T-helper 1 cell treated with Interleukin-12 subunit alpha and Interleukin-12 subunit beta and Interleukin-4 antibody, amounts not matched to agents 30 μg/mL and 1 μg/mL, for 36 hours (primary cell): ENCODE measurements at regions not wholly inside any gene's neighbourhood (a gene's known extent, or its start where the extent isn't known, plus 50 kb on each side); places are given as distances from the start of the nearest gene placed in this dataset.
"Not testable (repeated sequence)": the region's sequence is repeated elsewhere in the genome, so short reads cannot be mapped to it uniquely, and the experiment has no call there.

Experiments used
- H3K27ac Mint-ChIP-seq: one replicate; pipeline ENCODE4 v1.8.0; 2021; ENCODE audit warnings: mild to moderate bottlenecking, mixed read lengths
- H3K27me3 Mint-ChIP-seq: one replicate; pipeline ENCODE4 v1.8.0; 2021; ENCODE audit warnings: low read depth, mixed read lengths
- H3K36me3 Mint-ChIP-seq: one replicate; pipeline ENCODE4 v1.8.0; 2021; ENCODE audit warnings: low read depth, mixed read lengths
- H3K4me1 Mint-ChIP-seq: one replicate; pipeline ENCODE4 v1.8.0; 2021; ENCODE audit warnings: low read depth, mixed read lengths
- H3K4me3 Mint-ChIP-seq: one replicate; pipeline ENCODE4 v1.8.0; 2021; ENCODE audit warnings: mild to moderate bottlenecking, moderate library complexity, mixed read lengths
- H3K9me3 Mint-ChIP-seq: one replicate; pipeline ENCODE4 v1.8.0; 2021; ENCODE audit warnings: mixed read lengths

GRCh38 chr18:25534401-25534800, 182.4 kb upstream of the ZNF521 start:
- no peaks in the 10 kb centered on the region for H3K4me1 Mint-ChIP-seq
- no peak overlapping the region for H3K4me3 Mint-ChIP-seq
- H3K9me3 Mint-ChIP-seq: no peaks in the 10 kb centered on the region
- H3K27me3 Mint-ChIP-seq: no peaks in the 10 kb centered on the region
- no peak overlapping the region for H3K27ac Mint-ChIP-seq
- H3K36me3 Mint-ChIP-seq: no peaks in the 10 kb centered on the region

- H3K27me3 Mint-ChIP-seq: no peaks in the 10 kb centered on the region
- peaks cover 3% of the 10 kb centered on the region for H3K9me3 Mint-ChIP-seq
- H3K36me3 Mint-ChIP-seq: no peaks in the 10 kb centered on the region
- H3K4me3 Mint-ChIP-seq: no peak overlapping the region
- H3K27ac Mint-ChIP-seq: no peak overlapping the region
- H3K4me1 Mint-ChIP-seq: no peaks in the 10 kb centered on the region
Observed at GRCh38 chr18:25533218-25533617, 181.3 kb upstream of the ZNF521 start.

DNA sequence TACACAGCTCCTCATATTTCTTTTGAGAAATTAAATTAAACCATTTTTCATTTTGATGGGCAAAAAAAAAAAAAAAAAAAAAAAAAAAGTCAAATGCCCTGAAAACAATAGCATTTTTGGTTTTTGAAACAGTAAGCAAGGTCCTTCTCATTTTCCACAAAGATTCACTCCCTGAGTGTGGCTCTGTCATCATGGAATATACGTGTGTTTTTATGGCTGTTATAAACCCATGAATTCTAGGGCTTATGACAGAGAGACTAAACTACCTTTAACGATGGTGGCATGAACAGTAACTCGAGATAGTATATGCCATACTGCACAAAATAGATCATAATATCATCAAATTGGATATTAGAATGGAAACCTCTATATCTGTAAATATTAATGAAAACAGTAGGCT, 179.2 kb upstream of the ZNF521 start:
- Mint-ChIP-seq H3K27ac (no peak overlapping the region), H3K4me1 (no peaks in the 10 kb centered on the region)

DNA sequence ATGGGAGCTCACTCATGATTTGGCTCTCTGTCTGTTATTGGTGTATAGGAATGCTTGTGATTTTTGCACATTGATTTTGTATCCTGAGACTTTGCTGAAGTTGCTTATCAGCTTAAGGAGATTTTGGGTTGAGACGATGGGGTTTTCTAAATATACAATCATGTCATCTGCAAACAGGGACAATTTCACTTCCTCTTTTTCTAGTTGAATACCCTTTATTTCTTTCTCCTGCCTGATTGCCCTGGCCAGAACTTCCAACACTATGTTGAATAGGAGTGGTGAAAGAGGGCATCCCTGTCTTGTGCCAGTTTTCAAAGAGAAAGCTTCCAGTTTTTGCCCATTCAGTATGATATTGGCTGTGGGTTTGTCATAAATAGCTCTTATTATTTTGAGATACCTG, 173.8 kb upstream of the ZNF521 start:
- not testable (repeated sequence) for H3K4me1 Mint-ChIP-seq, H3K27me3 Mint-ChIP-seq, H3K36me3 Mint-ChIP-seq, H3K9me3 Mint-ChIP-seq, H3K27ac Mint-ChIP-seq, H3K4me3 Mint-ChIP-seq

More for the DNA sequence above, 179.2 kb upstream of the ZNF521 start:
- H3K9me3 Mint-ChIP-seq: peaks cover 5% of the 10 kb centered on the region
- H3K4me3 Mint-ChIP-seq: no peak overlapping the region
- H3K36me3 Mint-ChIP-seq: no peaks in the 10 kb centered on the region
- H3K27me3 Mint-ChIP-seq: no peaks in the 10 kb centered on the region

GRCh38 chr18:25518716-25519053, 166.7 kb upstream of the ZNF521 start:
- H3K4me1 Mint-ChIP-seq: no peaks in the 10 kb centered on the region
- no peaks in the 10 kb centered on the region for H3K27me3 Mint-ChIP-seq
- no peak overlapping the region for H3K27ac Mint-ChIP-seq
- no peak overlapping the region for H3K4me3 Mint-ChIP-seq
- H3K36me3 Mint-ChIP-seq: no peaks in the 10 kb centered on the region
- peaks cover 2% of the 10 kb centered on the region for H3K9me3 Mint-ChIP-seq

DNA sequence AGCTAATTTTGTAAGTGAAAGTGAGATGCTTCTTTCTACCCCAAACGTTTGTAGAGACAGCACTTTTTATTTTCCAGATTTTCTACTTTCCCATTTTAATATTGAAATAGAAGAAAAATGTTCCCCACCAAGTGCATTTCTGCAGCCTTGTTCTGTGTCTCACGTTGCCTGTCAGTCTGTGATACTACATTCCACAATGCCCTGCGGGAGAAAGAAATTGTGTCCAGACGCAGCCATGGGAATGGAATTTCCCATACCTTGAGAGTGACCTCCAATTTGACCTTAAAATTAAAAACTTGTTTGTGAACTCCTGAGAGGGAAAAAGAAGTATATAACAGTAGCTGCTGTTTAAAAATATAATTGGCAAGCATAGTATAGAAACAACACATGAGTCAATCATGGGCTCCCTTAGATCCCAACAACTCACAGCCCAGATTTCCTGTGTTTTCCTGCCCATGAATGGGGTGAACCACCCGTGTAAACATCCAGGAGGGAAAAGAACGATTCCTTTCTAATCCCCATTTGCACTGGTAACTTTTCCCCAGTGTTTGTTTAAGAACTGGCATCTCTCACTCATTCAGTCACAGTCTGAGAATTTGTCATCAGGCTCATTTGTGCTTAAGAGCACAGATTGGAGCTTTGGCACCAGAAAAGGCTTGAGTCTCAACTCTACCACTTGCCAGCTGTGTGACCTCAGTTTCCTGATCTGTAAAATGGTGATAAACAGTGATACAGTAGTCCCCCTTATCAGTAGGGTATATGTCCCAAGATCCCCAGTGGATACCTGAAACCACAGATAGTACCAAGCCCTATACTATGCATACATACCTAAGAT, 166.1 kb upstream of the ZNF521 start:
- H3K27ac Mint-ChIP-seq: no peak overlapping the region
- H3K36me3 Mint-ChIP-seq: no peaks in the 10 kb centered on the region
- no peaks in the 10 kb centered on the region for H3K4me1 Mint-ChIP-seq
- H3K4me3 Mint-ChIP-seq: no peak overlapping the region
- H3K27me3 Mint-ChIP-seq: no peaks in the 10 kb centered on the region
- peaks cover 3% of the 10 kb centered on the region for H3K9me3 Mint-ChIP-seq

DNA sequence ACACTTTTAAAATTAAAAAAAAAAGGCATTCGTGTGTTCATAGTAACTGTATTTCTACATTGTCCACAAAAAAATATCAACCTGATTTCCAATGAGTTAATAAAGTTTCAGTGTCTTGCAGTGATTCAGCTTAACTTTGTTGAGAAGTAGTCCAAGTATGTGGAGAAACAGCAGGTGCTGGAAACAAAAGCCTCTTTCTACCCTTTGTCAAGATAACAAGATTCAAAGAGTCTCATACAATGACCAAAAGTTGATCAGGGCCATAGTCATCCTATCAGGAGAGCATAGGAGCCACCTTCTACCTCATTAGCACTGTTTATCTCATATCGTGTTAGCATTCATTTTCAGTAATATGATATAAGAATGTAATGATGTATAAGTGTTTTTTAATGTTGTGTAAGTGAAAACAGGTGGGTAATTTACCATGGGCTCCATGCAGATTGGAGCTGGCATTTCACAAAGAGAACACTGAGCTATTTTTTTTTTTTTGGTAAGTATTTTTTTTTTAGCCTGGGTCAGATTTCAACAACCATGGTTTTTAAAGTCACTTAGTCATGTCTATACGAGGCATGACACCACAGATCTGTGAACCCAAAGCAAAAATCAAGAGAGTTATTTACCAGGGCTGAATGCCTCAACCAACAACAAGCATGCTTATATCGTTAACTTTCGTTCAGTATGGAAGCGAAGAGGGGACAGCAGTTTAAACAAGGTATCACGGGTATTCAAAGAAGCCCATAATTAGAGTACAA, 165.0 kb upstream of the ZNF521 start:
- H3K4me3 Mint-ChIP-seq: no peak overlapping the region
- no peaks in the 10 kb centered on the region for H3K4me1 Mint-ChIP-seq
- peaks cover 3% of the 10 kb centered on the region for H3K9me3 Mint-ChIP-seq

GRCh38 chr18:25516121-25516520, 164.2 kb upstream of the ZNF521 start:
- H3K27ac Mint-ChIP-seq: no peak overlapping the region
- H3K36me3 Mint-ChIP-seq: no peaks in the 10 kb centered on the region
- H3K9me3 Mint-ChIP-seq: peaks cover 3% of the 10 kb centered on the region
- no peaks in the 10 kb centered on the region for H3K4me1 Mint-ChIP-seq
- no peak overlapping the region for H3K4me3 Mint-ChIP-seq
- no peaks in the 10 kb centered on the region for H3K27me3 Mint-ChIP-seq

More for the DNA sequence above, 165.0 kb upstream of the ZNF521 start:
- H3K27me3 Mint-ChIP-seq: no peaks in the 10 kb centered on the region
- H3K36me3 Mint-ChIP-seq: no peaks in the 10 kb centered on the region
- H3K27ac Mint-ChIP-seq: no peak overlapping the region

DNA sequence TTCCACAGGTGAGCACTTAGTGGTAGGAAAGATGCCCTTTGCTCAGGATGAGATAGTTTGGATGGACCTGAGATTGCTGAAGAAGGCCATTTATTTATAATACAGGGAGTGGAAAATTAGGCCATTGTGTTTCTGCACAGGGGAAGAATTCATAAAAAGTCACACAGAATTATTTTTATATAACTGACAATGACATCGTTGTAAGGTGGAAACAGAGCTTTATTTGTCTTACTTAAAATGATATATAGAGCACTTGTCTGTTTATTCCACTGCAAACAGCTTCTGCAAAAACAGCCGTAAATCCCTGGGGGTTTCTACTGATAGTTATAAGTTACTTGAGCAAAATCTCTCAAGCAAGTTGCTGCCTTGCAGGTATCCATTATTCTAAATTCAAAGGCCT, 158.1 kb upstream of the ZNF521 start:
- peaks cover 3% of the 10 kb centered on the region for H3K9me3 Mint-ChIP-seq
- no peaks in the 10 kb centered on the region for H3K36me3 Mint-ChIP-seq
- no peaks in the 10 kb centered on the region for H3K4me1 Mint-ChIP-seq
- no peaks in the 10 kb centered on the region for H3K27me3 Mint-ChIP-seq
- no peak overlapping the region for H3K27ac Mint-ChIP-seq
- H3K4me3 Mint-ChIP-seq: no peak overlapping the region

DNA sequence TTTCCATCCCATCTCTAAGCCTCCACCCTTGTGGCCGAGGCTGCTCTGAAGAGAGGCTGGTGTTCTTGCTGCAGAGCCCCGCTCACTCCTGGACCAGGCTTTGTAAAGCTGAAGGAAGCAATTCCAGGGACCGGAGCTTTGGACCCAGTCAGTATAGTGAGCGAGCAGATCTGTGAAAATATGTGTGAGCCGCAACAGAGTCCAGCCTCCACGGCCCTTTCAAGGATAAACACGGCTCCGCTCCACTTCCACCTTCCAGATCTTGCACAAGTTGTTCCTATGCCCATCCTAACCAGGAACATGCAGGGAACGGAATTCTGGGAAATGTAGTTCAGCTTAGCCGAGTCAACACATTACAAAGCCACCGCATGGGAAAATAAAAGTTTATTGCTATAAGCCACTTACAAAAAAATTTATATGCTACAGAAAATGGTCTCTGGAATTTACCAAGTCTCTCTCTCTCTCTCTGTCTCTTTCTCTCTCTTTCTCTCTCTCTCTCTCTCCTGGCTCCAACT, 151.7 kb upstream of the ZNF521 start:
- H3K4me3 Mint-ChIP-seq: no peak overlapping the region
- H3K9me3 Mint-ChIP-seq: no peaks in the 10 kb centered on the region
- no peaks in the 10 kb centered on the region for H3K4me1 Mint-ChIP-seq
- peak overlapping the region; percentile 36 for H3K27ac Mint-ChIP-seq
- H3K36me3 Mint-ChIP-seq: no peaks in the 10 kb centered on the region
- no peaks in the 10 kb centered on the region for H3K27me3 Mint-ChIP-seq

GRCh38 chr18:25497151-25497794, 145.3 kb upstream of the ZNF521 start:
- Mint-ChIP-seq H3K27ac (no peak overlapping the region), H3K36me3 (no peaks in the 10 kb centered on the region), H3K4me1 (no peaks in the 10 kb centered on the region), H3K9me3 (no peaks in the 10 kb centered on the region), H3K27me3 (no peaks in the 10 kb centered on the region), H3K4me3 (no peak overlapping the region)

GRCh38 chr18:25496544-25496943, 144.6 kb upstream of the ZNF521 start:
- Mint-ChIP-seq H3K27me3 (no peaks in the 10 kb centered on the region), H3K9me3 (no peaks in the 10 kb centered on the region), H3K4me3 (no peak overlapping the region), H3K4me1 (no peaks in the 10 kb centered on the region), H3K36me3 (no peaks in the 10 kb centered on the region), H3K27ac (no peak overlapping the region)

GRCh38 chr18:25495606-25496005, 143.6 kb upstream of the ZNF521 start:
- H3K27ac Mint-ChIP-seq: no peak overlapping the region
- no peaks in the 10 kb centered on the region for H3K9me3 Mint-ChIP-seq
- H3K4me1 Mint-ChIP-seq: no peaks in the 10 kb centered on the region
- no peaks in the 10 kb centered on the region for H3K36me3 Mint-ChIP-seq
- no peaks in the 10 kb centered on the region for H3K27me3 Mint-ChIP-seq
- H3K4me3 Mint-ChIP-seq: no peak overlapping the region

- H3K27me3 Mint-ChIP-seq: no peaks in the 10 kb centered on the region
- no peaks in the 10 kb centered on the region for H3K36me3 Mint-ChIP-seq
- H3K4me3 Mint-ChIP-seq: no peak overlapping the region
- no peaks in the 10 kb centered on the region for H3K9me3 Mint-ChIP-seq
- no peak overlapping the region for H3K27ac Mint-ChIP-seq
- no peaks in the 10 kb centered on the region for H3K4me1 Mint-ChIP-seq
Observed at GRCh38 chr18:25494888-25495287, 142.9 kb upstream of the ZNF521 start.

DNA sequence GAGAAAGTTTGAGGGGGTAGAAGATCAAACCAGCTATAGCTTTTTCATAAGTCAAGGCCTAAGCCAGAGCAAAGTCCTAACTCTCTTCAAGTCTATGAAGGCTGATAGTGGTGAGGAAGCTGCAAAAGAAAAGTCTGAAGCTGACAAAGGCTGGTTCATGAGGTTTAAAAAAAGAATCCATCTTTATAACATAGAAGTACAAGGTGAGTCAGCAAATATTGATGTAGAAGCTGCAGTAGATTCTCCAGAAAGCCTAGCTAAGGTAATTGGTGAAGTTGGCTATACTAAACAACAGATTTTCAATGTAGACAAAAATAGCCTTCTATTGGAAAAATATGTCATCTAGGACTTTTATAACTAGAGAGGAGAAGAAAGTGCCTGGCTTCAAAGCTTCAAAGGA, 141.4 kb upstream of the ZNF521 start:
- H3K27ac Mint-ChIP-seq: no peak overlapping the region
- no peaks in the 10 kb centered on the region for H3K36me3 Mint-ChIP-seq
- H3K4me3 Mint-ChIP-seq: no peak overlapping the region
- H3K4me1 Mint-ChIP-seq: no peaks in the 10 kb centered on the region
- H3K27me3 Mint-ChIP-seq: no peaks in the 10 kb centered on the region
- no peaks in the 10 kb centered on the region for H3K9me3 Mint-ChIP-seq
